ENCODE measurements at regions not wholly inside any gene's neighbourhood (a gene's known extent, or its start where the extent isn't known, plus 50 kb on each side); places are given as distances from the start of the nearest gene placed in this dataset.

DNA sequence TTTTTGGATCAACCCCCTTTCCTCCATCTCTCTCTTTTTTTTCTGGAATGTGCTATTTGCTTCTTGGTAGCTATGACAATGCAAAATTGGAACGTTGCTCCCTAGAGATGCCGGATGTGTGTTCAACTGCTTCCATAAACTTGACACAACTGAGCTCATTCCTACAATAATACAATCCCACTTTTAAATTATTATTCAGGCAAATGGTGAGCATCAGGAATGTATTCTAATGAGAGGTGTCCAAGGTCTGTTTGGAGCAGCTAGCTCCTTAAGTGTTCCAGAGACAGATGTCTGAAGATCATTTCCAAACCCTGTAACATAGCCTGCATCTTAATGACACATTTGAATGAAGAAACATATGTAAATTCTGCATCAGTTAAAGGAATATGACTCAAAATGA is 518.4 kb downstream of the TAF11L14 start (continued):
- TF ChIP-seq ETV5 (CRISPR knock-in tag; IDR thresholded peaks at IDR 0.05; ENCODE audit: low read depth) (no peak), GATAD2B (IDR thresholded peaks at IDR 0.05; ENCODE audit: borderline replicate concordance) (no peak)

DNA sequence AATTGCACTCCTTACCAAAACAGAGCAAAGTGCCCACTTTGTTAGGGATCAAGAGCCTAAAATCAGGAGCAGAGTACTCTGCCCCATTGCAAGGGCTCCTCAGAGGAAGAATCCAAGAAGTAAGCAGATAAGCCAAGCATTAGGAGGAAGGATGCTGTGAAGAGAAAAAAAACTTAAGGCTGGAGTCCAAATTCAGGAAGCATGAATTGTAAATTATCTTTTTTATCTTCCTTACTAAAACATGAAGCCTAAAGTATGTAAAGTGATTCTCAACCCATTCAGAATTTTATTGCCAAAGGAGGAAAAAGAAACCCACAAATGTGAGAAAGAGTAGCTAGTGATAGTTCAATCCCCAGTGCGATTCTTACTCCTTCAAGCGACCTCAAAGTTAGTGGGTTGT is 523.9 kb downstream of the TAF11L14 start:
- Histone ChIP-seq H3K27me3 (ENCODE audit: control insufficient read depth in 2 of 2, insufficient read depth in 2 of 2, low read length in 2 of 2) (no peaks in the 10 kb centered on the region), H3K27ac (ENCODE audit: extremely low read depth, low read depth, low read length) (no peak overlapping the region), H3K9me3 (replicated peaks; ENCODE audit: control insufficient read depth, insufficient read depth, low read depth, low read length) (no peaks in the 10 kb centered on the region), H3K79me2 (ENCODE audit: control insufficient read depth, insufficient read depth, low read length) (no peaks in the 10 kb centered on the region), H3K36me3 (ENCODE audit: control insufficient read depth, insufficient read depth, low read length) (no peaks in the 10 kb centered on the region), H3K4me3 (no peak overlapping the region), H4K20me1 (replicated peaks; ENCODE audit: control insufficient read depth, insufficient read depth, low read length) (no peaks in the 10 kb centered on the region), H3K4me2 (ENCODE audit: insufficient read depth, low read length) (no peak overlapping the region), H3K9ac (ENCODE audit: insufficient read depth in 1 of 2, low read depth in 2 of 2, low read length in 2 of 2) (no peak overlapping the region), H3K4me1 (replicated peaks in 1 of 2; ENCODE audit: control insufficient read depth in 2 of 2, insufficient read depth in 2 of 2, low read length in 2 of 2) (no peaks in the 10 kb centered on the region), H3K9me1 (ENCODE audit: control insufficient read depth, insufficient read depth, low read length) (no peaks in the 10 kb centered on the region), H2AFZ (ENCODE audit: low read depth, low read length) (no peak overlapping the region)
- CTCF ChIA-PET (ENCODE audit: low intra/inter-chr PET ratio), result no interaction called here
- FAIRE-seq (no peak), DNase-seq (ENCODE audit: extremely low read depth in 1 of 4, low spot score in 3 of 4) (no peak), ATAC-seq (no peak)
- in situ Hi-C loops (cut with MboI) (no loop called here), intact Hi-C loops (cut with micrococcal nuclease) (no loop called here)
- WGBS (ENCODE audit: insufficient coverage, low coverage, missing lambda C conversion rate), result 0% methylated on average over 2 of the region's 2 CpGs
- POLR2A ChIA-PET, result no interaction called here
- BruUV-seq (replicated peaks), result no TSS peak
- TF ChIP-seq MTA2 (IDR thresholded peaks at IDR 0.05; ENCODE audit: low read depth), result no peak
- no peak for TF ChIP-seq SOX6 (IDR thresholded peaks at IDR 0.05)
- no peak for TF ChIP-seq HIVEP1 (CRISPR knock-in tag; IDR thresholded peaks at IDR 0.05)
- TF ChIP-seq CCNT2 (IDR thresholded peaks at IDR 0.05; ENCODE audit: borderline replicate concordance, extremely low read depth, insufficient read length, low read depth, low read length), result no peak
- TF ChIP-seq, protein P1, sequence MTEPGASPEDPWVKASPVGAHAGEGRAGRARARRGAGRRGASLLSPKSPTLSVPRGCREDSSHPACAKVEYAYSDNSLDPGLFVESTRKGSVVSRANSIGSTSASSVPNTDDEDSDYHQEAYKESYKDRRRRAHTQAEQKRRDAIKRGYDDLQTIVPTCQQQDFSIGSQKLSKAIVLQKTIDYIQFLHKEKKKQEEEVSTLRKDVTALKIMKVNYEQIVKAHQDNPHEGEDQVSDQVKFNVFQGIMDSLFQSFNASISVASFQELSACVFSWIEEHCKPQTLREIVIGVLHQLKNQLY (CRISPR knock-in tag; conservative IDR thresholded peaks at IDR 0.05), result no peak
- TF ChIP-seq NFXL1 (CRISPR knock-in tag; IDR thresholded peaks at IDR 0.05), result no peak
- no peak for TF ChIP-seq MAZ (CRISPR knock-in tag; conservative IDR thresholded peaks at IDR 0.05 in 1 of 2, IDR thresholded peaks at IDR 0.05 in 1 of 2)
- TF ChIP-seq STAG1 (CRISPR knock-in tag; IDR thresholded peaks at IDR 0.05; ENCODE audit: borderline replicate concordance), result no peak
- TF ChIP-seq, protein P2, sequence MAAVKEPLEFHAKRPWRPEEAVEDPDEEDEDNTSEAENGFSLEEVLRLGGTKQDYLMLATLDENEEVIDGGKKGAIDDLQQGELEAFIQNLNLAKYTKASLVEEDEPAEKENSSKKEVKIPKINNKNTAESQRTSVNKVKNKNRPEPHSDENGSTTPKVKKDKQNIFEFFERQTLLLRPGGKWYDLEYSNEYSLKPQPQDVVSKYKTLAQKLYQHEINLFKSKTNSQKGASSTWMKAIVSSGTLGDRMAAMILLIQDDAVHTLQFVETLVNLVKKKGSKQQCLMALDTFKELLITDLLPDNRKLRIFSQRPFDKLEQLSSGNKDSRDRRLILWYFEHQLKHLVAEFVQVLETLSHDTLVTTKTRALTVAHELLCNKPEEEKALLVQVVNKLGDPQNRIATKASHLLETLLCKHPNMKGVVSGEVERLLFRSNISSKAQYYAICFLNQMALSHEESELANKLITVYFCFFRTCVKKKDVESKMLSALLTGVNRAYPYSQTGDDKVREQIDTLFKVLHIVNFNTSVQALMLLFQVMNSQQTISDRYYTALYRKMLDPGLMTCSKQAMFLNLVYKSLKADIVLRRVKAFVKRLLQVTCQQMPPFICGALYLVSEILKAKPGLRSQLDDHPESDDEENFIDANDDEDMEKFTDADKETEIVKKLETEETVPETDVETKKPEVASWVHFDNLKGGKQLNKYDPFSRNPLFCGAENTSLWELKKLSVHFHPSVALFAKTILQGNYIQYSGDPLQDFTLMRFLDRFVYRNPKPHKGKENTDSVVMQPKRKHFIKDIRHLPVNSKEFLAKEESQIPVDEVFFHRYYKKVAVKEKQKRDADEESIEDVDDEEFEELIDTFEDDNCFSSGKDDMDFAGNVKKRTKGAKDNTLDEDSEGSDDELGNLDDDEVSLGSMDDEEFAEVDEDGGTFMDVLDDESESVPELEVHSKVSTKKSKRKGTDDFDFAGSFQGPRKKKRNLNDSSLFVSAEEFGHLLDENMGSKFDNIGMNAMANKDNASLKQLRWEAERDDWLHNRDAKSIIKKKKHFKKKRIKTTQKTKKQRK (IDR thresholded peaks at IDR 0.05; ENCODE audit: borderline replicate concordance, low read depth, low read length), result no peak
- TF ChIP-seq IFI16 (CRISPR knock-in tag; IDR thresholded peaks at IDR 0.05), result no peak
- TF ChIP-seq RAD21 (CRISPR knock-in tag; conservative IDR thresholded peaks at IDR 0.05 in 1 of 2, IDR thresholded peaks at IDR 0.05 in 1 of 2), result no peak
- TF ChIP-seq, protein P3, sequence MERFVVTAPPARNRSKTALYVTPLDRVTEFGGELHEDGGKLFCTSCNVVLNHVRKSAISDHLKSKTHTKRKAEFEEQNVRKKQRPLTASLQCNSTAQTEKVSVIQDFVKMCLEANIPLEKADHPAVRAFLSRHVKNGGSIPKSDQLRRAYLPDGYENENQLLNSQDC (CRISPR knock-in tag; IDR thresholded peaks at IDR 0.05), result no peak
- no peak for TF ChIP-seq ARID1B (IDR thresholded peaks at IDR 0.05)
- TF ChIP-seq, protein P4, sequence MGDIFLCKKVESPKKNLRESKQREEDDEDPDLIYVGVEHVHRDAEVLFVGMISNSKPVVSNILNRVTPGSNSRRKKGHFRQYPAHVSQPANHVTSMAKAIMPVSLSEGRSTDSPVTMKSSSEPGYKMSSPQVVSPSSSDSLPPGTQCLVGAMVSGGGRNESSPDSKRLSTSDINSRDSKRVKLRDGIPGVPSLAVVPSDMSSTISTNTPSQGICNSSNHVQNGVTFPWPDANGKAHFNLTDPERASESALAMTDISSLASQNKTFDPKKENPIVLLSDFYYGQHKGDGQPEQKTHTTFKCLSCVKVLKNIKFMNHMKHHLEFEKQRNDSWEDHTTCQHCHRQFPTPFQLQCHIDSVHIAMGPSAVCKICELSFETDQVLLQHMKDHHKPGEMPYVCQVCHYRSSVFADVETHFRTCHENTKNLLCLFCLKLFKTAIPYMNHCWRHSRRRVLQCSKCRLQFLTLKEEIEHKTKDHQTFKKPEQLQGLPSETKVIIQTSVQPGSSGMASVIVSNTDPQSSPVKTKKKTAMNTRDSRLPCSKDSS (IDR thresholded peaks at IDR 0.05; ENCODE audit: low read depth, partially characterized antibody), result no peak
- no peak for TF ChIP-seq TBL1XR1 (IDR thresholded peaks at IDR 0.05; ENCODE audit: low read length in 2 of 2)
